Effector memory CD8-positive, alpha-beta T cell (primary cell): ENCODE measurements at regions not wholly inside any gene's neighbourhood (a gene's known extent, or its start where the extent isn't known, plus 50 kb on each side); places are given as distances from the start of the nearest gene placed in this dataset.

ENCODE experiments used
- ATAC-seq: fragments of 150-1000 bp; cut with Tn5 transposase; replicated peaks from 2 replicates; pipeline ENCODE4 v1.10.0; 2021; ENCODE audit warnings: mild to moderate bottlenecking, moderate library complexity
- DNase-seq, 3 experiments: peaks; one replicate each; pipeline ENCODE4 v3.0.0; 2021
- H3K27ac Mint-ChIP-seq, 2 donors: one replicate each; pipeline ENCODE4 v1.8.0; 2022; ENCODE audit warnings: mild to moderate bottlenecking in 2 of 2, mixed read lengths in 2 of 2, moderate library complexity in 2 of 2
- H3K27me3 Mint-ChIP-seq, 2 donors: one replicate each; pipeline ENCODE4 v1.8.0; 2022; ENCODE audit warnings: mixed read lengths in 2 of 2
- H3K36me3 Mint-ChIP-seq: one replicate; pipeline ENCODE4 v1.8.0; 2022; ENCODE audit warnings: mild to moderate bottlenecking, moderate library complexity, mixed read lengths; ENCODE audit not compliant: insufficient read depth
- H3K4me1 Mint-ChIP-seq, 2 donors: one replicate each; pipeline ENCODE4 v1.8.0; 2022; ENCODE audit warnings: low read depth in 2 of 2, mixed read lengths in 2 of 2
- H3K4me3 Mint-ChIP-seq, 2 donors: one replicate each; pipeline ENCODE4 v1.8.0; 2022; ENCODE audit warnings: mild to moderate bottlenecking in 2 of 2, mixed read lengths in 2 of 2, moderate library complexity in 2 of 2
- H3K9me3 Mint-ChIP-seq, 2 donors: one replicate each; pipeline ENCODE4 v1.8.0; 2022; ENCODE audit warnings: mixed read lengths in 2 of 2

- DNase-seq (no peak), ATAC-seq (no peak)
- Mint-ChIP-seq H3K36me3 (no peaks in the 10 kb centered on the region), H3K4me3 (no peak overlapping the region), H3K27ac (no peak overlapping the region), H3K4me1 (no peaks in the 10 kb centered on the region), H3K9me3 (peaks cover 0 to 5% of the 10 kb centered on the region in 2 donors), H3K27me3 (no peaks in the 10 kb centered on the region)
Measured at GRCh38 chr13:105007166-105007808, 1528.2 kb downstream of the EFNB2 start.

- H3K4me3 Mint-ChIP-seq = no peak overlapping the region
- H3K36me3 Mint-ChIP-seq = no peaks in the 10 kb centered on the region
- no peaks in the 10 kb centered on the region for H3K4me1 Mint-ChIP-seq
- no peaks in the 10 kb centered on the region for H3K27me3 Mint-ChIP-seq
- no peak for DNase-seq
- H3K9me3 Mint-ChIP-seq = peaks cover 0 to 2% of the 10 kb centered on the region in 2 donors
- no peak overlapping the region for H3K27ac Mint-ChIP-seq
- ATAC-seq = no peak
Measured at GRCh38 chr13:104996022-104996421, 1539.4 kb downstream of the EFNB2 start.

GRCh38 chr13:104993708-104994107 is 1541.8 kb downstream of the EFNB2 start:
- Mint-ChIP-seq H3K4me3 (no peak overlapping the region), H3K9me3 (peaks cover 0 to 2% of the 10 kb centered on the region in 2 donors), H3K36me3 (no peaks in the 10 kb centered on the region), H3K4me1 (no peaks in the 10 kb centered on the region), H3K27me3 (no peaks in the 10 kb centered on the region), H3K27ac (no peak overlapping the region)
- no peak for DNase-seq
- ATAC-seq = no peak

GRCh38 chr13:104987621-104988020 is 1547.8 kb downstream of the EFNB2 start:
- DNase-seq (no peak), ATAC-seq (no peak)
- Mint-ChIP-seq H3K27me3 (no peaks in the 10 kb centered on the region), H3K9me3 (peaks cover 0 to 1% of the 10 kb centered on the region in 2 donors), H3K4me3 (no peak overlapping the region), H3K27ac (no peak overlapping the region), H3K4me1 (peaks cover 5 to 9% of the 10 kb centered on the region in 2 donors), H3K36me3 (no peaks in the 10 kb centered on the region)

- Mint-ChIP-seq H3K27me3 (no peaks in the 10 kb centered on the region), H3K27ac (peak overlapping the region in 1 of 2 donors; percentile 49), H3K4me1 (peaks cover 5 to 9% of the 10 kb centered on the region in 2 donors), H3K36me3 (no peaks in the 10 kb centered on the region), H3K4me3 (peak overlapping the region in 1 of 2 donors; percentile 9), H3K9me3 (peaks cover 0 to 1% of the 10 kb centered on the region in 2 donors)
- ATAC-seq (peak; percentile 73), DNase-seq (peak in 2 of 3 experiments; percentile 15 to 21)
Measured at GRCh38 chr13:104984296-104984818, 1551.1 kb downstream of the EFNB2 start.

- H3K4me3 Mint-ChIP-seq = no peak overlapping the region
- no peaks in the 10 kb centered on the region for H3K27me3 Mint-ChIP-seq
Measured at GRCh38 chr13:104983601-104984000, 1551.9 kb downstream of the EFNB2 start.

GRCh38 chr13:104980586-104980985 is 1554.9 kb downstream of the EFNB2 start:
- H3K4me1 Mint-ChIP-seq = peaks cover 5 to 9% of the 10 kb centered on the region in 2 donors
- H3K27me3 Mint-ChIP-seq = no peaks in the 10 kb centered on the region
- no peak for DNase-seq
- no peak for ATAC-seq
- no peaks in the 10 kb centered on the region for H3K36me3 Mint-ChIP-seq
- no peak overlapping the region for H3K4me3 Mint-ChIP-seq
- H3K9me3 Mint-ChIP-seq = peaks cover 0 to 1% of the 10 kb centered on the region in 2 donors
- H3K27ac Mint-ChIP-seq = no peak overlapping the region

More at GRCh38 chr13:104983601-104984000, 1551.9 kb downstream of the EFNB2 start:
- Mint-ChIP-seq H3K4me1 (peaks cover 5 to 9% of the 10 kb centered on the region in 2 donors), H3K27ac (no peak overlapping the region), H3K9me3 (peaks cover 0 to 1% of the 10 kb centered on the region in 2 donors), H3K36me3 (no peaks in the 10 kb centered on the region)
- DNase-seq (no peak), ATAC-seq (no peak)

GRCh38 chr13:104979281-104980030 is 1556.0 kb downstream of the EFNB2 start:
- DNase-seq (no peak), ATAC-seq (no peak)
- H3K9me3 Mint-ChIP-seq = peaks cover 0 to 1% of the 10 kb centered on the region in 2 donors
- no peak overlapping the region for H3K4me3 Mint-ChIP-seq
- H3K27ac Mint-ChIP-seq = no peak overlapping the region
- H3K27me3 Mint-ChIP-seq = no peaks in the 10 kb centered on the region
- H3K36me3 Mint-ChIP-seq = no peaks in the 10 kb centered on the region
- peaks cover 4 to 5% of the 10 kb centered on the region in 2 donors for H3K4me1 Mint-ChIP-seq

GRCh38 chr13:104976986-104977385 is 1558.5 kb downstream of the EFNB2 start:
- H3K27me3 Mint-ChIP-seq = no peaks in the 10 kb centered on the region
- H3K27ac Mint-ChIP-seq = peak overlapping the region in 1 of 2 donors; percentile 31
- ATAC-seq = no peak
- no peak overlapping the region for H3K4me3 Mint-ChIP-seq
- no peaks in the 10 kb centered on the region for H3K4me1 Mint-ChIP-seq
- no peak for DNase-seq
- H3K36me3 Mint-ChIP-seq = no peaks in the 10 kb centered on the region
- H3K9me3 Mint-ChIP-seq = no peaks in the 10 kb centered on the region

- Mint-ChIP-seq H3K4me3 (no peak overlapping the region), H3K4me1 (no peaks in the 10 kb centered on the region), H3K27me3 (no peaks in the 10 kb centered on the region), H3K36me3 (no peaks in the 10 kb centered on the region), H3K9me3 (no peaks in the 10 kb centered on the region), H3K27ac (peak overlapping the region in 1 of 2 donors; percentile 25)
- no peak for DNase-seq
- ATAC-seq = no peak
Measured at GRCh38 chr13:104975272-104975671, 1560.2 kb downstream of the EFNB2 start.

GRCh38 chr13:104968876-104969275 is 1566.6 kb downstream of the EFNB2 start:
- Mint-ChIP-seq H3K27ac (no peak overlapping the region), H3K4me1 (no peaks in the 10 kb centered on the region), H3K9me3 (no peaks in the 10 kb centered on the region), H3K4me3 (no peak overlapping the region), H3K36me3 (no peaks in the 10 kb centered on the region), H3K27me3 (no peaks in the 10 kb centered on the region)
- ATAC-seq = no peak
- DNase-seq = no peak

GRCh38 chr13:104967836-104968630 is 1567.4 kb downstream of the EFNB2 start:
- Mint-ChIP-seq H3K9me3 (no peaks in the 10 kb centered on the region), H3K27ac (no peak overlapping the region), H3K36me3 (no peaks in the 10 kb centered on the region), H3K4me1 (no peaks in the 10 kb centered on the region), H3K27me3 (no peaks in the 10 kb centered on the region), H3K4me3 (no peak overlapping the region)
- DNase-seq (no peak), ATAC-seq (no peak)

GRCh38 chr13:104967376-104967775 is 1568.1 kb downstream of the EFNB2 start:
- no peak overlapping the region for H3K4me3 Mint-ChIP-seq
- H3K27ac Mint-ChIP-seq = no peak overlapping the region
- DNase-seq (no peak), ATAC-seq (no peak)
- no peaks in the 10 kb centered on the region for H3K4me1 Mint-ChIP-seq
- no peaks in the 10 kb centered on the region for H3K9me3 Mint-ChIP-seq
- no peaks in the 10 kb centered on the region for H3K27me3 Mint-ChIP-seq
- no peaks in the 10 kb centered on the region for H3K36me3 Mint-ChIP-seq
